ENCODE measurements at regions not wholly inside any gene's neighbourhood (a gene's known extent, or its start where the extent isn't known, plus 50 kb on each side); places are given as distances from the start of the nearest gene placed in this dataset.

DNA sequence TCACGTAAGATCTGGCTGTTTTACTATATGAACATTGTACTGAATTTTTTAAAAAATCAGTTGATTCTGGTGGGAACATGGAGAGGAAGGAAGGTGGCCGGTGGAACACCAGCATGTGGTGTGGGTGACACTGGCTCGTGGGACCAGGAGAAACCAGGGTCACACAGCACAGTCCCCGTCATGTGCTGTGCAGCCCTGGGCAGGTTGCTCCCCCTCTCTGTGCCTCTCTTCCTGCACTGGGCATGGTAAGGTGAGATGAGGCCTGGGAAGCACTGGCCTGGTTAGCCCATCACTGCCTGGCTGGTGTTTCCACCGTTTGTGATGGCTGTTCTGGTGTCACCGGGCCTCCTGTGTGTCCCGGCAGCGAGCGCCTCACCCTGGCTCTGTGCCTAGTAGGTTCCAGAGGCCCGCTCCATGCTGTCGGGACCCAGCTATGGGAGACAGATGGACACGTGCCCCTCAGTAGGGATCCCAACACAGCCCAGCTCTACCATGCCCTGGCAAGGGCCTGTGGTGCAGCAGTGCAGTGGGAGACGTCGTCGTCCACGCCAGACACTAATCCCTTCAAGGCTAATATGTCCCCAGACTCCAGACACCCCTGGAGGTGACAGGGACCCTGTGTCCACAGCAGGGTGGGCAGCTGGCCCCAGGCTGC is 88.2 kb upstream of the LINC01488 start:
- no peak for DNase-seq (ENCODE audit: low read depth, low spot score)

DNA sequence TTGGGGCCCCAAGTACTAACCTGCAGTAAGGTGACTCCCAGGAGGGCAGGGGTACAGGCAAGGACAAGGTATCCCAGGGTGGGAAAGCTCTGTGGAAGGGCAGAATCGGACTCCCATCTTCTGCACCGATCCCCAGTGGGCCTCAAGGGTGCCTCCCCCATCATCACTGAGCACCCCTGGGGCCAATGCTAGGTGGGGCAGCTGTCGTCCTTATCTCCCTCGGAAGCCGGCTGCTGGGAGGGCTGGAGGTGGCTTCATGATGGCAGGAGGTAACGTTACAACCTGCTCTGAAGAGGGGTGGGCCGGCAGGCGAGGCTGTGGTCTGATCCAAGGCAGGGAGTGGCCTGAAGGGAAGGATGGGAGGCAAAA is 87.6 kb upstream of the LINC01488 start:
- no peak for DNase-seq (ENCODE audit: low read depth, low spot score)

DNA sequence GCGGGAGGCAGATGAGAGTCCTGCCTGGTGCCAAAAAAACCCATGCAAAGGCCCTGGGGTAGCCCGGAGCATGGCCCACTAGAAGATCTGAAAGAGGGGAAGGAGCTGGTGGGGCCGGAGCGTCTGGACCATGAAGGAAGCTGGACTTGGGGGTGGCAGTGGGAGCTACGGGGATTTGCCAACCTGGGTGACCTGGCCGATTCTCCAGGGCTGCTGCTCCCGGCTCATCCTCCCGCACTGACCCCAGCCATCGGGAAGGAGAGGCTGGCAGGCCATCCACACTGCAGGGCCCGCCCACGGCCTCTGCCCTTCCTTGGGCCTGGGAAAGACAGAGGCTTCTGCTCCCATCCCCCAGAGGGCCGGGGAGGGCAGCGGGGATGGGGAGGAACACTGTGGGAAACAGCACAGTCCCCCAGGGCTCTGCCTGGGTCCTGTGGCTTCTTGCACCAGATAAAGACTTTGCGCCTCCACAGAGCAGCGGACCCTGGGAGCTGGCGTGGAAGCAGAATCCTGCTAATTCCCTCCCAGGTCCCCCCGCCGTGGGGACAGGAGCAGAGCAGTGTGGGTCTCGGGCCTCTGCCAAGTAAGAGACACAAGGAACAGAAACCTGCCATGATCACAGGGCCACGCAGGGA is 87.1 kb upstream of the LINC01488 start:
- DNase-seq (ENCODE audit: low read depth, low spot score): no peak

DNA sequence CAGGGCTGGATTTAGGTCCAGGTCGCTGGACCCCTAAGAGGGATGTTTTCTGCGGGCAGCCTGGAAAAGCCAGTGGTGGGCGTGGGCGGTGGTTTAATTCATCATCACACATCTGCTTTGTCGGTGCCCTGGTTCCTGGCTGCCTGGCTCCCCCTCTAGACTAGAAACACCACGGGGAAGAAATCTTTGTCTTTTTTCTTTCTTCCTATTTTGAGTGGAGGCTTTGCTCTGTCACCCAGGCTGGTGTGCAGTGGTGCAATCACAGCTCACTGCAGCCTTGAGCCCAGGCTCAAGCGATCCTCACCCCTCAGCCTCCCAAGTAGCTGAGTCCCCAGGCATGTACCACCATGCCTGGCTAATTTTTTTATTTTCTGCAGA is 86.6 kb upstream of the LINC01488 start:
- DNase-seq (ENCODE audit: low read depth, low spot score): no peak

DNA sequence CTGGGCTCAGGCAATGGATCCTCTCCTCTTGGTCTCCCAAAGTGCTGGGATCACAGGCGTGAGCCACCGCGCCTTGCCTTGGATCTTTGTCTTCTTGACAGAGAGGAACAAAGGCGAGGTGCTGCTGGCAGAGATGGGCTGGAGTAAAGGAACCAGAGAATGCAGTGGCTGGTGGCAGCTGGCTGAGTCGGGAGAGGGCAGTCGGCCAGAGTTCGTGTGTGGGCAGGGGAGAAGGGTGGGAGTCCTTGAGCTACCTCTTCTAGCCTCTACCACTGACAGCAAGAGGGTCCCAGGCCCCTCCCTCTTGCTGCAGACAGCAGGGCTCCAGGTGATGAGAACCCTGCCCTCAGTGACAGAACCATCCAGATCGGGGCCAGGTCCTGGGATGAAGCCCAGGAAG is 86.2 kb upstream of the LINC01488 start:
- no peak for DNase-seq (ENCODE audit: low read depth, low spot score)

DNA sequence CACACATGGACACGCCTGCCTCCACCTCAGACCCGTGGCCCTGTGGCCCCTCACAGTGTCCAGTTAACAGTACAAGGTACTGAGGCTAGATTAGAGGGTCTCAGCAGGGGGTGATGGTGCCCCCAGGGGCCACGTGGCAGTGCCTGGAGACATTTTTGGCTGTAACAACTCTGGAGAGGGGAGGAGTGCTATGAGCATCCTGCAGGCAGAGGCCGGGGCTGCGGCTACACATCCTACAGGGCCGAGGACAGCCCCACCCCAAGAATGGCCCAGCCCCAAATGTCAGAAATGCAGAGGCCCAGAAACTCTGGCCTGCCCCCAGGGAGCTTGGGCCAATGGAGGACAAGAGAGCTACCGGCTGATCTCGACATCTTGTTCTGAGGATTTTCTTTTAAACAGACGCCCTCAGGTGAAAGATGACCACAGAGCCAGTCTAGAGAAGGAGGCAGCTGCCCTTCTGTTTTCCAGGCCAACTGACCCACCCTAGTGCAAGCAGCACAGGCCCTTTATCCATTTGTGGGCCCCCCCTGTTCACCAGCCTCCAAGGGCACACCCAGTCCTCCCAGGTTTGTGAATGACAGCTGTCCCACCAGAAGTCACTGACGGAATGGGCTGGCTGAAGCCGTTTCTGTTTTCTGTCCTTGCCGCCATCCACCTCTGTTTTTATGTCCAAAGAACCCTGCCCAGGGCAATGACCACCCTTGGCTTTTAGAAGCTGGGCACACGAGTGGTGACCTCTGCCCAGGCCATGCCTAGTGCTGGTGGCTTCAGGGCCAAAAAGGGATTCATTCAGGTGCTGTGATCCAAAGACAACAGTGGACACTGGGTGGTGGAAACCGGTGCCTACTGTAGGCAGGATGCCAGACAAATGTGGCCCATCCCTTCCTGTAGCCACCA is 85.2 kb upstream of the LINC01488 start:
- no peak for DNase-seq (ENCODE audit: low read depth, low spot score)

DNA sequence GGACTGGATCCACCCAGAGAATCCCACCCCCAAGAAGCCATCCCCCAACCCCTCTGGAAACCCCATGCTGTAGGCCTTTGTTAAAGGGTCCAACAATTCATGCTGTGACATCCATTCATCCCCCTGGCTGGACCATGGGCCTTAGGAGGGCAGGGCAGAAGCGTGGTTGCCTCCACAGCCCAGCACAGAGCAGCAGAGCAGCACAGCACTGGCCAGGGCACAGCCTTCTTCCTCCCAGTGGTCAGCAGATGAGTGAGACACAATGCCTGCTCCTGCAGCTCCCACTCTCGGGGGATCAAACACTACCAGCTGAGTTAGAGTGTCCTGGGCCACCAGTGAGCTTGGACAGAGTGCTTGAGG is 84.5 kb upstream of the LINC01488 start:
- DNase-seq (ENCODE audit: low read depth, low spot score): no peak

DNA sequence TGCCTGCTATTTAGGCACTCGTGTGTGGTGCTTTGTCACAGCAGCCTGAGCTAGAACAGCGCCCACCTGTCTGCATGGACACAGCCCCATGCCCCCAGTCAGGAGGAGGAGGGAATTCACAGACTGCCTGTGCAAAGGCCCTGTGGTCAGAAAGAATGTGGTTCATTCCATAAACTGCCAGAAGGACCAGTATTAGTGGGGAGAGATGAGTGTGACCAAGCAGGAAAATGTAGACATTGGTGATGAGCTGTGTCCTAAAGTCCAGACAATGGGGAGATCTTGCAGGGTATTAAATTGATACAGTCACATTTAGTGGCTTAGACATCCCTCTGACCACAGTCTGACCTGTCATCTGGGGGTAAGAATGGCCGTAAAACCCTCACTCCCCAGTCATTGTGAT is 83.7 kb upstream of the LINC01488 start:
- DNase-seq (ENCODE audit: low read depth, low spot score): no peak

DNA sequence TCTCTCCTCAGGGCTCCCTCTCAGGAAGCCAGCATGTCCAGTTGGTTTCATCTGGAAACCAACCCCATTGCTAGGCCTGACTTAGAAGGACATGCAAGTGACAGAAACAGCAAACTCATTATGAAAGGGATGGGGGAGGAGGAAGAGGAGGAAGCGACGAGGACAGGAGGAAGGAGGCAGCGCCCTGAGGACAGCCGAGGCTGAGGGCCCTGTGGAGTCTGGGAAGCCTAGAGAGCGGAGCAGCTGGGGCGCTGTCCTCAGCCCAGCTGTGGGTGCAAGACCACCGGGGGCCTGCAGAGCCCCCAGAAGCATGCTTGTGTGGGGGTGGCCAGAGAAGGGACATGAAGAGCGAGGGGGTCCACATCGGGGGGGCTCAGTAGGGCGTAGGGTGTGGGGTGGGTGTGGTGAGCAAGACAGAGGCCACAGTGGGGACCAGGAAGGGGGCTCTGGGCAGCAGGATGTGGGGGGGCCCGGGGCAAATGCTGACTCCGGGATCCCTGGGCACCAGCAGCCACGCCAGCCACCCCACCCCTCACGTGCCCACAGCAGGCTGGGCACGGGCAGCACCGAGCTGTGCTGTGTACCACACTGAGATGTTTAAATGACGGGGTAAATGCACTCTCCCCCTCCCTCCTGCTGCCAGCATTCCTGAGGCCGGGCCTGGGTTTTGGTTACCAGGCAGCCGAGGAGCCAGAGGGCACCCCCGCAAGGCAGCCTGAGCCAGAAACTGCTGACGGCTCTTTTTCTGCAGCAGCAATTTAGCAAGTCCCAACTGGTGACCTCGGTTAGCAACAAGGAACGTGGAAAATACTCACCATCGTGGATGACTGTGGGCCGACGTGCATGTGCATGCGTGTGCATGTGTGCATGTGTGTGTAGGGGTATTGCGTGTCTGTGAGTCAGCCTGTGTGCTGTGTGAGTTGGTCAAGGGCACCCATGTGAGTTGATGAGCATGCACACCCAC is 82.7 kb upstream of the LINC01488 start:
- no peak for DNase-seq (ENCODE audit: low read depth, low spot score)

DNA sequence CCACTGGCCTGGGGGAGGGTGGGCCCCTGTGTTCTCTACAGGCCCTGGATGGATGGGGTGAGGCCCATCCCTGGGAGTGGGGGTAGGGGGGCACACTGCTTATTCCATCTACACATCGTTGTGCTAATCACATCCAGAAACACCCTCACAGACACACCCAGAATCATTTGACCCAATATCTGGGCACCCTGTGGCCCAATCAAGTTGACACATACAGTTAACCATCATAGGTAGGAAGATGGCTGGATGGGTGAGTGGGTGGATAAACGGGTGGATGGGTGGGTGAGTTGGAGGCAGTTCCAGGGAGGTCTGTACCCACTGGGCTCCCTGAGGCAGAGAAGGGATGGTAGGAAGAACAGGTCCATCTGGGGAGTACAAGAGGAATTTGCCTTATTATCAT is 81.3 kb upstream of the LINC01488 start:
- no peak for DNase-seq (ENCODE audit: low read depth, low spot score)

DNA sequence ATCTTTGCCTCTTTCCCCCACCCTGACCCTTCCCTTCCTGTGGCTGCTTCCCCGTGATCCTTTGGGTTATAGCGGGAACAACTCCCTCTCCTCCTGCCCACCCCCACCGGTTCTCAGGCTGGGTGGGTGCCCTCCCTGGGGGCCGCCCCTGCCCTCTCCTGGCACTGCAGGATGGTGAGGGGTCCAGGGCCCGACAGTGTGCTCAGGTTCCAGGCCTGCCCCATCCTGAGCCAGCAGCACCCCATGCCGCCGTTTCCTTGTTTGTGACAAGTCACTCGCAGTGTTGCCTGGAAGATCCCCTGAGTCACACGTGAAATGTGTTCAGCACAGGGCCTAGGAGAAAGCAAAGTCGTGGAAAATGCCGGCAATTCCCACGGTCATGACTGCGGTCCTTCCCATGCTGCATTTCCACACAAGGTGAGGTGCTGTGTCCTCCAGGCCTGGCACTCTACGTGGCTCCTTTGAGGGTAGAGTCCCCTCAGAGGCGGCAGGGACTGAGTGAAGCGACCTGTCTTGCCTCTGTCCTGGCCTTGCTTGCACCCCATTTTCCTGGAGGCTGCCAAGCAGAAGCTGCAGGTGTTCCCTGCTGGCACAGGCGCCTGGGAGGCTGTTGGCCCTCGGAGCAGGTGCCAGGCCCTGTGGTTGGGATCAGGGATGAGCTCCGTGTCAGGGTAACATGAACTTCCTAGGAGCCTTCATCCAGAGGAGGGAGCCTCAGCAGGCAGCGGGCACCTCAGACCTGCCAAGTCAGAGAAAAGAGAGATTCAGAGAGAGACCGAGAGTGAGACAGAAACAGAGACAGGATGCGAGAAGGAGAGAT is 80.5 kb upstream of the LINC01488 start:
- DNase-seq (ENCODE audit: low read depth, low spot score): no peak

DNA sequence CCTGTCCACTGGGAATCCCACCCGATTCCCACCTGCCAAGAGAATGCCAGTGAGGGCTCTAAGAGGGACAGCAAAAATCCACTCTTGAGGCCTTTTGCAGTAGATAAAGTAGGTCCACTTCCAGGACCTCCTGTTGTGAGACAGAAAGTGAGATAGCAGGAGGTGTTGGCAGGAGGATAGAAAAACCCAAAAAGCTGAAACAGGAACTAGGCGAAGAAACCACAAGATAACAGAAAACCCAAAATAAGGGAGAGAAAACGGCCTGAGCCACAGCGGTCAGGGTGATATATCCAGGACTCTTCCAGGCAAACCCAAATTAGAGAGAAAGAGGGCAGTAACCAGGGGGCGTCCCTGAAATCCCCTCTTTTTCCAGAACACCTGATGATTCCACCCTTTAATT is 79.7 kb upstream of the LINC01488 start:
- no peak for DNase-seq (ENCODE audit: low read depth, low spot score)

DNA sequence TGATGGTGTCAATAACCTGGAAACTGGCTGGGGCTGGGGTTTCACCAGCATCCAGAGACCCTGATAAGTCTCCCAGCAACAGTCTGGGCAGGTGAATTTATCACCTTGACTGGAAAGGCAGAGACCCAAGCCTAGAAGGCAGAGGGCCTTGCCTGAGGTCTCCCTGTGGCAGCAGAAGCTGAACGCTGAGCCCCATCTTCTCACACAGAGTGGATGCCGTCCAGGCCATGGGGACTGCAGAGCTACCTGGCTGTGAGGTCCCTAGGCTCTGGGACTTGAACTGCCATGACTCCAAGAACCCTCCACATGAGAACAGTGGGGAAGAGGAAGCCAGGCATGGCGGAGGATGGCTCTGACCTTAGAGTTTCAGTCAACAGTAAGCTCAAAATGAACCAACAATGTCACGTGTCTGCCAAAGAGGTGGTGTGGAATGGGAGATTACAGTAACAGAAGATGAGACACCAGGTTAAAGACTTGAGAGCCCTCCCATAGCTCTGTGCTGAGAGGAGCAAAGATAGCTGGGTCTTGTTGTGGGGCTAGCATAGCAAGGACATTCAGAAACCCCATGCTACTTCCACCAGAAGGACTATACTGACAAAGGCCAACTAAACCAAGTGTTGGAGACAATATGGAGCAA is 79.1 kb upstream of the LINC01488 start:
- no peak for DNase-seq (ENCODE audit: low read depth, low spot score)

DNA sequence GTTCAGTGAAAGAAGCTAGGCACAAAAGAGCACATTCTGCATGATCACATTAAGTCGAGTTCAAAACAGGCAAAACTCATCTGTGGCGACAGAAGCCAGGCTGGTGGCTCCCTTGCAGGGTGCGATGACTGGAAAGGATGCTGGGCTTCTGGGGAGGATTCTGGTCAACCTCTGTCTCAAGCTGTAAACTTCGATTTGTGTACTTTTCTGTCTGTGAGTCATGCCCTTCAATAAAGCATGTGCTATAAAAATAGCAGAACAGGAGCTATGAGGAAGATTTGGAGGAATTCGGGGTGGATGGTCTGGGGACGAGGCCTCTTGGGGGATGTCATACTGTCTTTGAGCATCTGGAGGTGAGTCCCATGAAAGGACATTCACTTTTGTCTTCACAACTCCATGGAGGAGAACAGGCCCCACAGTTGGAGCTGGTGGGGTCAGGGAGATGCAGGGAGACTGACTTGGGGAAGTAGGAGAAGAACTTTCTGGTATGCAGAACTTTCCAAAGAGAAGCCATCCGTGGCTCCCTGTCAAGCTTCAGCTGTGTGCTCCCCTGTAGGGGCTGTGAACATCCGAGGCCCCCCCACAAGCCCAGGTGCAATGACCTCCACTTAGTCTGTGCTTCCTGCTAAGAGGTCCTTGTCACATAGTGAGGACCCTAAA is 77.8 kb upstream of the LINC01488 start:
- no peak for DNase-seq (ENCODE audit: low read depth, low spot score)

DNA sequence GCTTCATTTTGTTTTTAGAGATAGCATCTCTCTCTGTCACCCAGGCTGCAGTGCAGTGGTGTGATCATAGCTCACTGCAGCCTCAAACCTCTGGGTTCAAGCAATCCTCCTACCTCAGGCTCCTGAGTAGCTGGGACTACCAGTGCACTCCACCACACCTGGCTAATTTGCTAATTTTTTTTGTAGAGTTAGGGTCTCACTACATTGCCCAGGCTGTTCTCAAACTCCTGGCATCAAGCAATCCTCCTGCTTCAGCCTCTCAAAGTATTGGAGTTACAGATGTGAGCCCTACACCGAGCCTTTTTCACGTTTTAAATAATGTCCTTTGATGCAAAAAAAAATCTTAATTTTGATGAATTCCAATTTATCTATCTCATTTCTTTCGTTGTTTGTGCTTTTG is 75.4 kb upstream of the LINC01488 start:
- no peak for DNase-seq (ENCODE audit: low read depth, low spot score)

DNA sequence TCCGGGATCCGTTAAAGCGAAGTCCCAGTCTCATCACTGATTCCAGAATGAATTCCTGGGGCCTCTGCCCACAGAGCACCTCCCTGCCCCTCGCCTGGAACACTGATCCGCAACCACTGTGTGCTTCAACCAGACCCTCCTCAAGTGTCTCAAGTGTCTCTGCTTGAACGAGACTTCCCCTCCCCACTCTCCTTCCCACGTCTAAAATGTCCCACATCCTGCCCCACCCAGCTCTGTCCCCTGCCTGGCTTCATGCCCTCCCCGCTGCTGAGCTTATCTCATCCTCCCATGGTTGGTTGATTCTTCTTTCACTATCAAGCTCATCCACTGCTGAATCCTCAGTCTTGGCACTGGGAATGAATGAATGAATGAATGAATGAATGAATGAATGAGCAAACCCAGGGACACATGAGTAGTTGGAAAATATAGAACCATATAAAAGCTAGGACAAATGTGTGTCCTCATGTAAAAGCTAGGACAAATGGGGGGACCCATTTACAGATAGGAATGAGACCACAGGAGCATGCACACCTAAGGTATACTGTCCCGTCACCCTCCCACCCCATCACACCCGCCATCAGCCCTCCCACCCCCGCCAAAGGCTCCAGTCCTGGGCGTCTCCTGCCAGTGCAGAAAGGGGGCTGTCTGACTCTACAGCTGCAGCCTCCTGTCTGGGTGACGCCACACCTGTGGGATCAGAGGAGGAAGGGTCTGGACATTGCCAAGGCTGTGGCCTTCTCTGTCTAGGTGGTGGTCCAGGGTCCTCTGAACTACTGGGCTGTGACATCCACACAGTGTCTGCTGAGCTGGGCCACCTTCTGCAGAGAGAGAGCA is 71.4 kb upstream of the LINC01488 start:
- no peak for DNase-seq (ENCODE audit: low read depth, low spot score)

DNA sequence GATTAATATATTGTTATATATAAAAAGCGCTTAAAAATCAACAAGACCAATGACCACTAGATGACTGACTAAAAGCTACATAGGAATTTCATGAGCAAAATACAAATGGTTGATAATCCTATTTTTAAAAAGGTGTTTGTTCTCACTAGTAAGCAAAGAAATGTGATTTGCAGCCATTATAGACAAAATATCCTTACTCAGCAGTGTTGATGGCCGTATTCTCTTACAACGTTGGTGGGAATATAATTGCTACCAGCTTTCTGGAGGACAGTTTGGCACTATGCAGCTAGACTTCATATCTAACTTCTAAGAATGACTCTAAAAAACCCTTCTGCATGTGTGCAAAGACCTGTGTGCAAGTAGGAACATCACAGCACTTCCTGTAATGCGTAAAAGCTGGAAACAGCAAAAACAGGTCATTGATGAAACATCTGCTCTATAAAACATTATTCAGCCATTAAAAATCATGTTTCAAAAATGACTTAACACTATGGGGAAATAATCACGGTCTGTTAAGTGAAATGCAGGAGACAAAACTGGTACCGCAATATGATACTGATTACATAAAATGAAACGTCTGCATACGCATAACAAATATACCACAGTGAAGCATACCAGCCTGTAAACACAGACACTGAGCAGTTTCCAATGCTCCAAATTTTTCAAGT is 70.1 kb upstream of the LINC01488 start:
- no peak for DNase-seq (ENCODE audit: low read depth, low spot score)

DNA sequence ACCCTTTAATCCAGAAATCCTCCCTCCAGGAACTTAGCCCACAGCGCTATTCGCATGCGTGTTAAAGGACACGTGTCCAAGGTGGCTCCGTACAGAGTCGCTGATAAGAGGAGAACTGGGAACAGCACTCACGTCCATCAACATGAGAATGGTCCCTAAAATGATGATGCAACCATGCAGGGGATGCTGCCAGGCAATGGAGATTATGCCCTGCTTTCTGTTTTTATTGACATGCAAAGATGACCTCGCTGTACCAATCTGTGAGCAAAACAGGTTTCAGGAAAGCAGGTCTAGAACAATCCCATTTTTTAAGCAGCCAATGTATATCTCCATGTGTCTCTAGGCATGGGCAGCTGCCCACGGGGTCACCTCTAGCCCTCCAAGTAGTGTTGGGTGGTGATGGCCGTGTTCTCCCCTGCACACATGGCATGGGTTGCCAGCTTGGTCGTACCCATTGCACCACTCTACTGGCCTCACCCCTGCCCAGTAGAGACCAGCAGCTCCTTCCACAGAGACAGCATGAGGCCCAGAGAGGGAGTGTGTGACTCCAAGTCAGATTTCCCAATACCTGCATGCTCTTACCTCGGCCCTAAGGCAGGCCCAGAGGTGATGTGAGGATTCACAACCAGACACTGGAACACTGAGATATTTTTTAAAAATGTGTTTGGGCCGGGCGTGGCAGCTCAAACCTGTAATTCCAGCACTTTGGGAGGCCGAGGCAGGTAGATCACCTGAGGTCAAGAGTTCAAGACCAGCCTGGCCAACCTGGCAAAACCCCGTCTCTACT is 68.3 kb upstream of the LINC01488 start:
- no peak for DNase-seq (ENCODE audit: low read depth, low spot score)

All from smooth muscle cell of the brain vasculature (primary cell).